ENCODE measurements at regions not wholly inside any gene's neighbourhood (a gene's known extent, or its start where the extent isn't known, plus 50 kb on each side); places are given as distances from the start of the nearest gene placed in this dataset.

- TF ChIP-seq, protein P1, sequence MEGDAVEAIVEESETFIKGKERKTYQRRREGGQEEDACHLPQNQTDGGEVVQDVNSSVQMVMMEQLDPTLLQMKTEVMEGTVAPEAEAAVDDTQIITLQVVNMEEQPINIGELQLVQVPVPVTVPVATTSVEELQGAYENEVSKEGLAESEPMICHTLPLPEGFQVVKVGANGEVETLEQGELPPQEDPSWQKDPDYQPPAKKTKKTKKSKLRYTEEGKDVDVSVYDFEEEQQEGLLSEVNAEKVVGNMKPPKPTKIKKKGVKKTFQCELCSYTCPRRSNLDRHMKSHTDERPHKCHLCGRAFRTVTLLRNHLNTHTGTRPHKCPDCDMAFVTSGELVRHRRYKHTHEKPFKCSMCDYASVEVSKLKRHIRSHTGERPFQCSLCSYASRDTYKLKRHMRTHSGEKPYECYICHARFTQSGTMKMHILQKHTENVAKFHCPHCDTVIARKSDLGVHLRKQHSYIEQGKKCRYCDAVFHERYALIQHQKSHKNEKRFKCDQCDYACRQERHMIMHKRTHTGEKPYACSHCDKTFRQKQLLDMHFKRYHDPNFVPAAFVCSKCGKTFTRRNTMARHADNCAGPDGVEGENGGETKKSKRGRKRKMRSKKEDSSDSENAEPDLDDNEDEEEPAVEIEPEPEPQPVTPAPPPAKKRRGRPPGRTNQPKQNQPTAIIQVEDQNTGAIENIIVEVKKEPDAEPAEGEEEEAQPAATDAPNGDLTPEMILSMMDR (conservative IDR thresholded peaks at IDR 0.05; ENCODE audit: low read depth, low read length) = no peak
- TF ChIP-seq, protein P2, sequence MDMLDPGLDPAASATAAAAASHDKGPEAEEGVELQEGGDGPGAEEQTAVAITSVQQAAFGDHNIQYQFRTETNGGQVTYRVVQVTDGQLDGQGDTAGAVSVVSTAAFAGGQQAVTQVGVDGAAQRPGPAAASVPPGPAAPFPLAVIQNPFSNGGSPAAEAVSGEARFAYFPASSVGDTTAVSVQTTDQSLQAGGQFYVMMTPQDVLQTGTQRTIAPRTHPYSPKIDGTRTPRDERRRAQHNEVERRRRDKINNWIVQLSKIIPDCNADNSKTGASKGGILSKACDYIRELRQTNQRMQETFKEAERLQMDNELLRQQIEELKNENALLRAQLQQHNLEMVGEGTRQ (IDR thresholded peaks at IDR 0.05; ENCODE audit: low read depth, low read length) = no peak
- TF ChIP-seq, protein P3, sequence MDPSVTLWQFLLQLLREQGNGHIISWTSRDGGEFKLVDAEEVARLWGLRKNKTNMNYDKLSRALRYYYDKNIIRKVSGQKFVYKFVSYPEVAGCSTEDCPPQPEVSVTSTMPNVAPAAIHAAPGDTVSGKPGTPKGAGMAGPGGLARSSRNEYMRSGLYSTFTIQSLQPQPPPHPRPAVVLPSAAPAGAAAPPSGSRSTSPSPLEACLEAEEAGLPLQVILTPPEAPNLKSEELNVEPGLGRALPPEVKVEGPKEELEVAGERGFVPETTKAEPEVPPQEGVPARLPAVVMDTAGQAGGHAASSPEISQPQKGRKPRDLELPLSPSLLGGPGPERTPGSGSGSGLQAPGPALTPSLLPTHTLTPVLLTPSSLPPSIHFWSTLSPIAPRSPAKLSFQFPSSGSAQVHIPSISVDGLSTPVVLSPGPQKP (IDR thresholded peaks at IDR 0.05; ENCODE audit: borderline replicate concordance, low read depth, low read length) = no peak
- TF ChIP-seq MAFK (IDR thresholded peaks at IDR 0.05; ENCODE audit: low read depth, low read length) (no peak), POLR2A (IDR thresholded peaks at IDR 0.05; ENCODE audit: low read depth, low read length) (no peak), SMC3 (IDR thresholded peaks at IDR 0.05; ENCODE audit: low read depth, low read length) (no peak), FOS (IDR thresholded peaks at IDR 0.05; ENCODE audit: low read depth, low read length) (no peak), RAD21 (IDR thresholded peaks at IDR 0.05; ENCODE audit: low read length) (no peak), RCOR1 (IDR thresholded peaks at IDR 0.05; ENCODE audit: insufficient replicate concordance, low read length) (no peak), CEBPB (IDR thresholded peaks at IDR 0.05; ENCODE audit: low read depth, low read length) (no peak)
Observed at GRCh38 chr13:50276550-50276949, 261.3 kb downstream of the KCNRG start.
